Stimulated activated naive CD8-positive, alpha-beta T cell treated with anti-CD3 and anti-CD28 coated beads, Interleukin-15, amount 100 ng/mL, for 72 hours (primary cell): ENCODE measurements at regions not wholly inside any gene's neighbourhood (a gene's known extent, or its start where the extent isn't known, plus 50 kb on each side); places are given as distances from the start of the nearest gene placed in this dataset.
"Not testable (repeated sequence)": the region's sequence is repeated elsewhere in the genome, so short reads cannot be mapped to it uniquely, and the experiment has no call there.

Experiments used
- ATAC-seq: fragments of 150-1000 bp; cut with Tn5 transposase; 2 replicates; pipeline ENCODE4 v1.10.0; 2021; ENCODE audit warnings: mild to moderate bottlenecking, moderate library complexity
- DNase-seq, 2 donors: peaks; one replicate each; pipeline ENCODE4 v3.0.0; 2021 to 2022
- H3K27ac Mint-ChIP-seq, 2 donors: one replicate each; pipeline ENCODE4 v1.8.0; 2022; ENCODE audit warnings: mild to moderate bottlenecking in 2 of 2, mixed read lengths in 2 of 2, moderate library complexity in 2 of 2
- H3K27me3 Mint-ChIP-seq: one replicate; pipeline ENCODE4 v1.8.0; 2022; ENCODE audit warnings: mixed read lengths
- H3K4me1 Mint-ChIP-seq: one replicate; pipeline ENCODE4 v1.8.0; 2022; ENCODE audit warnings: mild to moderate bottlenecking, mixed read lengths
- H3K4me3 Mint-ChIP-seq, 2 donors: one replicate each; pipeline ENCODE4 v1.8.0; 2022; ENCODE audit warnings: mild to moderate bottlenecking in 2 of 2, mixed read lengths in 2 of 2, moderate library complexity in 1 of 2
- H3K9me3 Mint-ChIP-seq, 2 donors: one replicate each; pipeline ENCODE4 v1.8.0; 2022; ENCODE audit warnings: mixed read lengths in 2 of 2

DNA sequence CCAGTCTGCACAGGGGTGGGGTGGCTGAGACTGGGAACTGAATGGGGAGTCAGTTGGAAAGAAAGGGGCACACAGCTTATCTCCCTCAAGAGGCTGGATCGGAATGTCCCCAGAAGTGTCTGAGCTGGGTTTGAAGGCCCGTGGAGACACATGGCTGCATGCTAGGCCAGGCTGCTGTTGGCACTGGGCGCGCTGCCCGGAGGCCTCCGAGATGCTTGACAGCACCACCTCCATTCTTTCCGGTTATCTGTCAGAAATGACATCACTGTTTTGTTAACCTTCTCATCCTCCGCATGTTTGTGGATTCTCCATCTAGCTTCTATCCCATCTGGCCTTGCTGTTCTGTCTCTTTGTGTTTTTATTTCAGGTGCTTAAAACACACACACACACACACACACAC, 85.5 kb downstream of the APIP start:
- Mint-ChIP-seq H3K9me3 (no peaks in the 10 kb centered on the region), H3K4me3 (no peak overlapping the region), H3K27me3 (peaks cover 12% of the 10 kb centered on the region), H3K27ac (no peak overlapping the region), H3K4me1 (peaks cover 19% of the 10 kb centered on the region)
- DNase-seq (no peak), ATAC-seq (peak; percentile 12)

DNA sequence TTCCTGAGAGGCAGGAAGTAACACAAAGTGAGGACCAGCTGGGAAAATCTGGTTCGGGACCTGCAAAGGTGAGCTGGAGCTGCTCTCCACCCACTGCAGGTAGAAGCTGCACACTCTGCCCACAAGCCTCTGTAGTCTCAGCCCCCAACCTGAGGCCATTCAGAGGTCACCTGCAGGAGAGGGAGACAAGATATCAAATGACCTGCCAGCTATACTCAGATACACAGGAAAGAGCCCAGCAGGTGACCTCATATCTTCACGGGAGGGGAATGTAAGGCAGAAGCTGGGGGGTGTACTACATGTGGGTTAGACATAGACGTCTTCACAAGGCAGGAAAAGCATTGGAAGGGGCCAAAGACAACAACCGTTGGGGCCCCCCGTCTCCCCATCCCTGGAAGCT, 86.1 kb downstream of the APIP start:
- Mint-ChIP-seq H3K4me1 (peaks cover 19% of the 10 kb centered on the region), H3K4me3 (no peak overlapping the region), H3K27me3 (peaks cover 12% of the 10 kb centered on the region), H3K9me3 (no peaks in the 10 kb centered on the region), H3K27ac (peak overlapping the region in 1 of 2 donors; percentile 35)
- ATAC-seq, result no peak
- no peak for DNase-seq

DNA sequence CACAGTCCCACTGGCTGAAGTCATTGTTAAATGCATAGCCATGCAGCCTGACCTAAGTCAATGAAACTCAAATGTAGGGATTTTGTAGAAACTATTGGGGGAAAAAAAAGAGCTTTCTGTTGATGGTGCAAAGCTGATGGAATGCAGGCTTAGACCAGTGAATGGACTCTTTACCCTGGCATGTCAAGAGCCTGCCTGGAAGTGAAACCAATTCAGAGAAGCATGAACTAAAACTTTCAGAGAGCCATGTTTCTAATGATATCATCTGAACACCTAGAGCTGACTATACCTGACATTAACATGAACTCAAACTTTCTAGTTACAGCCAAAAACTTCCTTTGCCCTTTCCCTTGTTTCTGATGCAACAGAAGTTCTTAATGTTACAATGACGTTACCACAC, 89.0 kb downstream of the APIP start:
- H3K27me3 Mint-ChIP-seq, result peaks cover 13% of the 10 kb centered on the region

DNA sequence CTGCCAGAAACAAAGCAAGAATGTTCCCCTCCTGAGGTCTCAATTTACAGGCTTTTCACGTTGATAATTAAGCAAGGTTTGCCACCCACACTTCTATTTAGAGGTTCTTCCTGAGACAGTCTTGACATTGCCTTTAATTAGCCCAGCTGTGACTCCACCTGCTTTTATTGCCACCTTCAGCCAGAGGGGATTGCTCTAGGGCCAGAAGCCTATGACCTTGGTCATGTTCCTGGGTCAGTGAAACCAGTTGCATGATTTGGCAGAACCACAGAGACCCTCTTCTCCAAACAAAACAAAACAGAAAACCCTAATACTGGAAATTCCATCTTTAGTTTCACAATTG, 89.8 kb downstream of the APIP start:
- Mint-ChIP-seq H3K9me3 (no peaks in the 10 kb centered on the region), H3K27ac (no peak overlapping the region), H3K4me1 (peaks cover 19% of the 10 kb centered on the region), H3K4me3 (no peak overlapping the region), H3K27me3 (peaks cover 19% of the 10 kb centered on the region)
- no peak for DNase-seq
- ATAC-seq, result no peak

More for the DNA sequence above, 89.0 kb downstream of the APIP start:
- ATAC-seq (no peak), DNase-seq (no peak)
- H3K4me3 Mint-ChIP-seq, result no peak overlapping the region
- no peaks in the 10 kb centered on the region for H3K9me3 Mint-ChIP-seq
- peaks cover 19% of the 10 kb centered on the region for H3K4me1 Mint-ChIP-seq
- H3K27ac Mint-ChIP-seq, result peak overlapping the region in 1 of 2 donors; percentile 63

DNA sequence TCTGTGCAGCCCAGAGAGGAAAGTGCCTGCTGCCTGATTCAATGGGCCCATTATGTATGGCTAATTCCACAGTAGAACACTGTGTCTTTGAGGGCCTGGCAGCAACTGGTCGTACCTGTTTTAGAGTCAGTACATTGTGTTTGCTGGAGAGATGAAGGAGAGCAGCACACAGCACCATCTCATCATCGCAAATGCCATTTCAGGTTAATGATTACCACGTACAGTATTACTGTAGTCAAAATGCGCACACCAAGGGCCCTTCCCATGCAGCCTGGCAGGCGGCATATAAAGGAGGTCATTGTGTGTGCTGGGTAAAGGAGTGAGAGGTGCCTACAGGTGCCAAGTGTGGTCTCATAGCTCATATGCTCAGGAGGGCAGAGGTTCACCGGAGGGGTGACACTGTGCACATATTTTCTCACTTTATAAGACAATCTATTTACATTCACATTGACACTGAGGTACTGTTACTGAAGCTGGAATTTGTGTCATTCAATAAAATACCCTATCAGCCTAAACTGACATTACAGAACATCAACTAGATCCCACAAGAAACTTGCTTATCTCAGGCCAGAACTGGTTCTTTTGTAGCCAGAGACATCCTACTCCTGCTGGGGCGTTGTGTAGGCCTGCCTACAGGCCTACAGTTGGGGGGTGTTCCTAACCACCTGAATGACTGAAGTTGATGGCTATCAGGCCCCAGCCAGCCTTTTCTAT, 90.4 kb downstream of the APIP start:
- no peak overlapping the region for H3K4me3 Mint-ChIP-seq
- no peak overlapping the region for H3K27ac Mint-ChIP-seq
- H3K27me3 Mint-ChIP-seq, result peaks cover 19% of the 10 kb centered on the region
- no peaks in the 10 kb centered on the region for H3K9me3 Mint-ChIP-seq
- DNase-seq, result no peak
- peaks cover 19% of the 10 kb centered on the region for H3K4me1 Mint-ChIP-seq
- no peak for ATAC-seq

DNA sequence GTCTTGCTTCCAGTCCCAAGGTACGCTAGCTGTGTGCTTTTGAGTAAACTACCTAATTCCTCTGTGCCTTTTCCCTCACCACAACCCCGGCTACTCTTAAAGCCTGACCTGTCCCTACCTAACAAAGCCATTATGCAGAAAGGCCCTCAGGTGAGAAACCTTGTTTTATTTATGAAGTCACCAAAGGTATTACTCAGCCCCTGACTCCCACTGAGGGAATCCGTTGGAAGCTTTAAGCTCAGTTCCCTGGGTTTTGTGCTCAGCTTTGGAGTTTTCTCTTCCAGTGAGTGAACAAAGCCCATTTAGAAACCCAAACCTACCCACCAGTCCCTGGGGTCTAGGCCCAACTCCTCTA, 90.9 kb downstream of the APIP start:
- peaks cover 22% of the 10 kb centered on the region for H3K4me1 Mint-ChIP-seq
- H3K27me3 Mint-ChIP-seq, result peaks cover 19% of the 10 kb centered on the region
- H3K27ac Mint-ChIP-seq, result no peak overlapping the region
- ATAC-seq, result no peak
- DNase-seq, result no peak
- no peaks in the 10 kb centered on the region for H3K9me3 Mint-ChIP-seq
- no peak overlapping the region for H3K4me3 Mint-ChIP-seq

DNA sequence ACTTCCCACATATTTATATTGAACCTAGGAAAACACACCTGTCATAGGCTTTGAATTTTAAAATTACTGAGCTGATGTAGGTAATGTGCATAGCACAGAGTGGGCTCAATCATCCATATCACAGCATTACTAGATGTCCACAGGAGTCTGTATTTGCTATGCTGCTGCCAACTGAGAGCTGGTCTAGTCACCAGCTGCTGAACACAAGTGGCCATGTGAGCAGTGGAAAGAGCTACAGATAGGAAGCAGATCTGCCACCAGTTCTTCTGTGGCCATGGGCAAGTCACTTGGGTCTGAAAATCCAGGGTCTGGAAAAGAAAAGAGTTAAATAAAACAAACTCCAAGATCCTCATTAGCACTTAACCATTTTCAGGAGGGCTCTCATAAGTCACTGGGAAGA, 91.8 kb downstream of the APIP start:
- Mint-ChIP-seq H3K4me3 (no peak overlapping the region), H3K27ac (no peak overlapping the region), H3K4me1 (peaks cover 31% of the 10 kb centered on the region), H3K27me3 (peaks cover 19% of the 10 kb centered on the region), H3K9me3 (peaks cover 0 to 6% of the 10 kb centered on the region in 2 donors)
- ATAC-seq (no peak), DNase-seq (no peak)

DNA sequence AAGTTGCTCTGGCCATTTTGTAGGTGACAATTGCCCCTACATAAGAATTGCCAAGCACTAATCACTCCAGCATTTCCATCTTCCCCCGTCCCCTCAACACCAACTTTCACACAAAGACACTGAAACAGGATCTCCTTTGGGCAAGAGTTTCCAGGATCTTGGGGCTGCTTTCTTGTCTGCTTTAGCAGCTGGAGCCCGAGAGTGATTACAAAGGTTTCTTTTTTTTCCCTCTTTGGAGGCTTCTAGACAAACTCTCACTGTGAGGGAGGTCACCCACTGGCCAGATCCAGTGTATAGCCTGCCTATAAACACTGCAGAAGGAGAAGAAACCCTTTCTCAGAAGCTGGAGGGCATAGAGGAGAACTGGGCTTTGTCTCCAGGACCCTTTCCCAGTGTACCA, 92.5 kb downstream of the APIP start:
- Mint-ChIP-seq H3K27ac (no peak overlapping the region), H3K27me3 (peaks cover 11% of the 10 kb centered on the region), H3K4me1 (peaks cover 31% of the 10 kb centered on the region), H3K4me3 (no peak overlapping the region), H3K9me3 (peaks cover 0 to 8% of the 10 kb centered on the region in 2 donors)
- no peak for DNase-seq
- ATAC-seq, result no peak

DNA sequence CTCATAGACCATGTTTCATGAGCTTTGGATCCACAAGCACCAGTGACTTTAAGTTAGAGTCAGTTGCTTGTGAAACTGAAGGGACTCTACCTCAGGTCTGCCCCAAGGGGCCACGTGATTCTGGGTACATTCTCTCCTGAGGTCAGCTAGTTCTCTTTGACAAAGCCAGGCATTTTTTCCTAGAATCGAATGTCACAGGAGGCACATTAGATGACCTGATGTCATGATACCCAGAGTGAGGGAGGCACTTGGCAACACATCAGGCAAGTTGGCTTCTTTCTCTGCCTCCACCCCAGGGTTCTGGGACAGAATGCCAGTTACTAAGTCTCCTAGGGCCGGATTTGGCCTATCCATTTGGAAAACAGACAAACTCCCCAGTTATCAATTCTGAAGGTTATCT, 93.0 kb downstream of the APIP start:
- Mint-ChIP-seq H3K4me1 (peaks cover 31% of the 10 kb centered on the region), H3K27me3 (peaks cover 7% of the 10 kb centered on the region), H3K27ac (no peak overlapping the region), H3K9me3 (peaks cover 0 to 12% of the 10 kb centered on the region in 2 donors), H3K4me3 (no peak overlapping the region)
- DNase-seq, result no peak
- ATAC-seq, result no peak

DNA sequence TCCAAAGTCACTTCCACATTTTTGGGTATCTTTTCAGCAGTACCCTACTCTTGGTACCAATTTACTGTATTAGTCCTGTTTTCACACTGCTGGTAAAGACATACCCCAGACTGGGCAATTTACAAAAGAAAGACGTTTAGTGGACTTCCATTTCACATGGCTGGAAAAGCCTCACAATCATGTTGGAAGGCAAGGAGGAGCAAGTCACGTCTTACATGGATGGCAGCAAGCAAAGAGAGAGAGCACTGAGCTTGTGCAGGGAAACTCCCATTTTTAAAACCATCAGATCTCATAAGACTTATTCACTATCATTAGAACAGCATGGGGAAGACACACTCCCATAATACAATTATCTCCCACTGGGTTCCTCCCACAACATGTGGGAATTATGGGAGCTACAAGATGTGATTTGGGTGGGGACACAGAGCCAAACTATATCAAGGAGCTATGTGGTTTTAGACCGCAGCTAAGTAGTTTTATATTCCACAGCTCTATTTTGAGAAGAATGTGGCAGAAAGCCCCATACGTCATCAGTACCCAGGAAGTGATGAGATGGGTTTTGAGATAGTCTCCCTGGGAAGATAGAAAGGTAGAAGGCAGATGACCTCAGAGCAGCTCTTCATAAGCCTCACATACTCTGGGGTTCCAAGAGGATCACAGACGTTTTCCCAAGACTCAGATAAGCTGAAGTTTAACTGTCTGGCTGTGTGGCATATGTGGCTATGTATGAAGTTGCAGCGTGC, 96.3 kb downstream of the APIP start:
- no peak overlapping the region for H3K4me3 Mint-ChIP-seq
- no peak overlapping the region for H3K27ac Mint-ChIP-seq
- peaks cover 11% of the 10 kb centered on the region for H3K4me1 Mint-ChIP-seq
- DNase-seq (no peak), ATAC-seq (no peak)
- H3K9me3 Mint-ChIP-seq, result peaks cover 0 to 20% of the 10 kb centered on the region in 2 donors
- peaks cover 7% of the 10 kb centered on the region for H3K27me3 Mint-ChIP-seq

DNA sequence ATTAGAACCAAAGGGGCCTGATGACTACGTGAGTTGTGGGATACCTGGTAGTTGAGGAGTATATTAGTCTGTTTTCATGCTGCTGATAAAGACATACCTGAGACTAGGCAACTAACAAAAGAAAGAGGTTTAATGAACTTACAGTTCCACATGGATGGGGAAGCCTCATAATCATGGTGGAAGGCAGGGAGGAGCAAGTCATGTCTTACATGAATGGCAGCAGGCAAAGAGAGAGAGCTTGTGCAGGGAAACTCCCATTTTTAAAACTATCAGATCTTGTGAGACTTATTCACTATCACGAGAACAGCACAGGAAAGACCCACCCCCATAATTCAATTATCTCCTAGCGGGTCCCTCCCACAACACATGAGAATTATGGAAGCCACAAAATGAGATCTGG, 98.4 kb downstream of the APIP start:
- DNase-seq, H3K27ac Mint-ChIP-seq, H3K4me3 Mint-ChIP-seq, ATAC-seq: not testable (repeated sequence)
- H3K4me1 Mint-ChIP-seq, result peaks cover 11% of the 10 kb centered on the region
- peaks cover 6 to 27% of the 10 kb centered on the region in 2 donors for H3K9me3 Mint-ChIP-seq
- peaks cover 13% of the 10 kb centered on the region for H3K27me3 Mint-ChIP-seq

DNA sequence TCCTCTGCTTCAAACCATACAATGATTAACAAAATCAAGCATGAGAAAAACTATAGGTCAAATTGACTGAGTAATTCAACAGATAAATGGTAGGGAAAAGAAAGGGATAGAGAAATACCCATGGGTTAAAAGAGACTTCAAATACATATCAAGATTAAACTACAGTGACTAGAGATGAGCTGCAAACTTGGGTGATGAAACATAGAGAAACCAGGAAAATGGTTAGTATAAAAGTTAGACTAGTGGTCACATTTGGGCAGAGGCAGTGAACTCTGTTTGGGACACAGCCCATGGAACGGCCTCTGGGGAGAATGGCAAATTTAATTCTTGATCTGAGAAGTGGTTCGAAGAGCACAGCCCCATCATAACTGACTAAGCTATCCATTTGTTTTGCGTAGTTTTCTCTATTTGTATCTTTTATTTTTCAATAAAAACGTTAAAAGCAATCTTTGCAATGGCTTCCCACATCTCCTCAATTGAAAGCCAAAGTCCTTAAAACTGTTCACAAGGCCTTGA, 99.4 kb downstream of the APIP start:
- DNase-seq, result no peak
- Mint-ChIP-seq H3K27ac (no peak overlapping the region), H3K27me3 (peaks cover 10% of the 10 kb centered on the region), H3K4me1 (peaks cover 11% of the 10 kb centered on the region), H3K9me3 (peaks cover 12 to 32% of the 10 kb centered on the region in 2 donors), H3K4me3 (no peak overlapping the region)
- no peak for ATAC-seq

DNA sequence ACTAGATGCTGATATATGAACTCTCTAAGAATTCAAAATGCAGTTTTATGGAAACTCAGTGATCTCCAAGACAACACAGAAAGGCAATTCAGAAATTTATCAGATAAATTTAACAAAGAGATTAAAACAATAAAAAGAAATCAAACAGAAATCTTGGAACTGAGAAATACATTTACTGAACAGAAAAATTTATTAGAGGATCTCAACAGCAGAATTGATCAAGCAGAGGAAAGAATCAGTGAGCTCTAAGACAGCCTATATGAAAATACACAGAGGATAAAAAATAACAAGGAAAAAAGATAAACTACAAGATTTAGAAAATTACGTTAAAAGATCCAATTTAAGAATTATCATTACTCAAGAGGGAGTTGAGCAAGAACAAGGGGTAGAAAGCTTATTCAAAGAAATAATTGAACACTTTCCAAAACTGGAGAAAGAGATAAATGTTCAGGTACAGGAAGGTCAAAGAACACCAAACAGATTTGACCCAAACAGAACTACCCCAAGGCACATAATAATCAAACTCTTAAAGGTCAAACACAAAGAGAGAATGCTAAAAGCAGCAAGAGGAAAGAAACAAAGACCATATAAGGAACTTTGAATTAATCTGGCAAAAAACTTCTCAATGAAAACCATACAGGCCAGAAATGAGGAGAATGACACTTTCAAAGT, 103.1 kb downstream of the APIP start:
- Mint-ChIP-seq H3K4me1 (no peaks in the 10 kb centered on the region), H3K4me3 (no peak overlapping the region), H3K27me3 (peaks cover 23% of the 10 kb centered on the region), H3K9me3 (peaks cover 32 to 40% of the 10 kb centered on the region in 2 donors), H3K27ac (no peak overlapping the region)
- no peak for DNase-seq
- ATAC-seq, result no peak

DNA sequence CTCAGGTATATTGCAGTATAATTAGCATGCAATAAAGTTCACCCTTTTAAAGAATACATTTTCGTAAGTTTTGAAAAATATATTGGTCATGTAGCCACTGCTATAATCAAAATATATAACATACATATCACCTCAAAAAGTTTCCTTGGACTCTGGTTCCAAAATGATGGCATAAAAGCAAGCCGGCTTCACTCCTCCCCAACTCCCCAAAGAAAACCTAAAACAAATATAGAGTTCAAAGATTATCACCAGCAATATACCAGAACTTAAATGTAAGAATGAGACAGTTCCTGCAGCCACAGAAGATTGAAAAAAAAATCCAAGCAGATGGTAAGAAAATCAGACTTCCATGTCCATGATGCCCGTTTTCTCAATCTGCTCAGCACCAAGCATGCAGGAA, 104.3 kb downstream of the APIP start:
- no peak overlapping the region for H3K4me3 Mint-ChIP-seq
- no peak overlapping the region for H3K27ac Mint-ChIP-seq
- DNase-seq, result no peak
- no peak for ATAC-seq
- H3K27me3 Mint-ChIP-seq, result peaks cover 30% of the 10 kb centered on the region
- H3K9me3 Mint-ChIP-seq, result peaks cover 32 to 33% of the 10 kb centered on the region in 2 donors
- H3K4me1 Mint-ChIP-seq, result no peaks in the 10 kb centered on the region

DNA sequence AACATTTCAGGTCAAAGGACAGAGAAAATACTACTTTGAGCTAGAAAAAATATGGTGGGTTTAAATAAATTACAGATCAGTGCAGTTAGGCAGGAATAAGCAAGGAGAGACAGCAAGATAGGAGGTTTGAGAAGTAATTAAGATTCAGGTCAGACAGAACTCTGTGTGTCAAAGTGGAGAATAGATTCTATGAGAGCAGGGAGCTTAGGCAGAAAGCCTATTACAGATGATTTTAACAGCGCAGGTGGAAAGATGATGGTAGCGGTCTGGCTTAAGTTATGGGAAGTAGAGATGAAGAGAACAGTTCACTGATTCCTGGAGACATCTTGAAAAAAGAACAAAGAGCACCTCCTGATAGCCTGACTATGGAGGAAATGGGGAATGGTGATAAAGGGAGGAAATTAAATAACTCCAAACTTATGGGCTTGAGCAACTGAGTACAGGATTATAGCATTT, 106.0 kb downstream of the APIP start:
- H3K9me3 Mint-ChIP-seq, result peaks cover 32 to 33% of the 10 kb centered on the region in 2 donors
- peaks cover 33% of the 10 kb centered on the region for H3K27me3 Mint-ChIP-seq
- H3K27ac Mint-ChIP-seq, result no peak overlapping the region

More for the DNA sequence above, 106.0 kb downstream of the APIP start:
- ATAC-seq (no peak), DNase-seq (no peak)
- H3K4me1 Mint-ChIP-seq, result no peaks in the 10 kb centered on the region
- H3K4me3 Mint-ChIP-seq, result no peak overlapping the region
